ENCODE measurements at regions not wholly inside any gene's neighbourhood (a gene's known extent, or its start where the extent isn't known, plus 50 kb on each side); places are given as distances from the start of the nearest gene placed in this dataset.

DNA sequence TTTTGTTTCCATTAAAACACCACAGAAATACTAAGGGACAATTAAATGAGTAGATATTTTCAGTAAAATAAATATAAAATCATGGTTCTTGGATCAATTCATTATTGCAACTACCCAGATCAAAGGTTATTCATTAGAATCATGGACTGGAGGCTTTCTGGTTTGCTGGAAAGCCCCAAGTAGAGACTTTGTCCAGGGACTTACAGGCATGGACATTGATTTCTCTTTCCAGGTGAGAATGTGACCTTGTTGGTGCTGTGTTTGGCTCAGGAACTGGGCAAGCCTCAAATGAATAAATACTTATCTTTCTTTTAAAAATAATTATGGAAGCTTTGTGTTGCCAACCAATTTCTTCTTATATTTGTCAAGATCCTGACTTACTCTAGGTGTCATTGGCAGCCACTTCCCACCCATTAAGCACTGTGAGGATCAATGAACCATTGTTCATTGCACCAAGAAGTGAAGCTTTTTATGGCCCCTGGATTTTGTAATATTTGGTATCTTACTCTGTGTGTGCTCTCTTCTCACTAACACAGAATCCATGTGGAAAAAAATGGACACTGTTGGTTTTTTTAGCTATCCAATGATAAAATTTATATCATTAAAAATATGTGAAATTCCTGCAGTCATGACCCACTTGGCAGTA, 205.8 kb upstream of the NRXN1 start:
- no peaks in the 10 kb centered on the region for H3K9me3 ChIP-seq
- no peaks in the 10 kb centered on the region for H3K27me3 ChIP-seq (replicated peaks; ENCODE audit: insufficient read depth)
- ATAC-seq (ENCODE audit: insufficient number of reproducible peaks, low FRiP score, low read depth) (no peak), DNase-seq (ENCODE audit: low spot score) (no peak)
- H3K4me3 ChIP-seq = no peak overlapping the region
- no peak overlapping the region for H3K27ac ChIP-seq
- H3K4me1 ChIP-seq (ENCODE audit: control insufficient read depth in 1 of 2, low read depth in 2 of 2) = no peaks in the 10 kb centered on the region
- TF ChIP-seq, protein P1, sequence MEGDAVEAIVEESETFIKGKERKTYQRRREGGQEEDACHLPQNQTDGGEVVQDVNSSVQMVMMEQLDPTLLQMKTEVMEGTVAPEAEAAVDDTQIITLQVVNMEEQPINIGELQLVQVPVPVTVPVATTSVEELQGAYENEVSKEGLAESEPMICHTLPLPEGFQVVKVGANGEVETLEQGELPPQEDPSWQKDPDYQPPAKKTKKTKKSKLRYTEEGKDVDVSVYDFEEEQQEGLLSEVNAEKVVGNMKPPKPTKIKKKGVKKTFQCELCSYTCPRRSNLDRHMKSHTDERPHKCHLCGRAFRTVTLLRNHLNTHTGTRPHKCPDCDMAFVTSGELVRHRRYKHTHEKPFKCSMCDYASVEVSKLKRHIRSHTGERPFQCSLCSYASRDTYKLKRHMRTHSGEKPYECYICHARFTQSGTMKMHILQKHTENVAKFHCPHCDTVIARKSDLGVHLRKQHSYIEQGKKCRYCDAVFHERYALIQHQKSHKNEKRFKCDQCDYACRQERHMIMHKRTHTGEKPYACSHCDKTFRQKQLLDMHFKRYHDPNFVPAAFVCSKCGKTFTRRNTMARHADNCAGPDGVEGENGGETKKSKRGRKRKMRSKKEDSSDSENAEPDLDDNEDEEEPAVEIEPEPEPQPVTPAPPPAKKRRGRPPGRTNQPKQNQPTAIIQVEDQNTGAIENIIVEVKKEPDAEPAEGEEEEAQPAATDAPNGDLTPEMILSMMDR (IDR thresholded peaks at IDR 0.05) = no peak
- H3K36me3 ChIP-seq = no peaks in the 10 kb centered on the region

DNA sequence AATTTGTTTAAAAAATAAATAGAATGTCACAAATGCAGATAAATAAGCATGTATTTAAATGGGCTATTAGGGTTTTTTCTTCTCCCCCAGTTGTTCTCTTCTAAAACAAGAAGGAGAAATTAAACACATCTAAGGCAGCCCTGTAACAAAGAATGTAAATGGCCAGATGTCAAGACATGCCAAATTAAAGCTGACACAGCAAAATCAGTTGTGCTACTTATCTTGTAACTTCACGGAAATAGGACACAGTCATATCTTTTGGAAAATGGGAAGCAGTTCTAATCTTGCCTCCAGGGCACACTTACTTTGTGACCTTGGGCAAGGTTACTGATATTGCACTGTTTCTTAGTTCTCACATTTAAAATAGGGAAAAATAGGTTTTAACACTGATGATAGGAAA, 200.1 kb upstream of the NRXN1 start:
- TF ChIP-seq, protein P1 (IDR thresholded peaks at IDR 0.05) = no peak
- Histone ChIP-seq H3K4me3 (no peak overlapping the region), H3K9me3 (no peaks in the 10 kb centered on the region), H3K27me3 (replicated peaks; ENCODE audit: insufficient read depth) (no peaks in the 10 kb centered on the region), H3K27ac (no peak overlapping the region), H3K36me3 (no peaks in the 10 kb centered on the region), H3K4me1 (ENCODE audit: control insufficient read depth in 1 of 2, low read depth in 2 of 2) (no peaks in the 10 kb centered on the region)
- ATAC-seq (ENCODE audit: insufficient number of reproducible peaks, low FRiP score, low read depth) = no peak
- DNase-seq (ENCODE audit: low spot score) = no peak

DNA sequence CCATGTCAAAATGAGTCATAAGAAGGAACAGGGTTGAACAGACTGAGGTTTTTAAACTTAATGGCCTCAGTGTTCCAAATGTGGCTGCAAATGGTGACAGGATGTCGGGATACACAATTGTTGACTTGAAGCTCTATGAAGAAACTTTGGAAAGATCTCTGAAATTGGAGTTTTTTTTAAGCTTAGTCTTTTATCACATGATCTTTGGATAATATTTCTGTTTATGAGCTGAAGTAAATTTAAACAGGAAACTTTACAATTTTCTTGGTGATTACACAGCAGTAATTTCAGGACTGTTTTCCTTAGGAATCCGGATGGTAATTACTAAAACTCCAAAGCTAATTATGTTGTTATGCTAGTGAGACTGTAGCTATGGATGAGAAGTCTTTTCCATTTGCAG, 199.1 kb upstream of the NRXN1 start:
- no peaks in the 10 kb centered on the region for H3K36me3 ChIP-seq
- TF ChIP-seq, protein P1 (IDR thresholded peaks at IDR 0.05) = no peak
- no peak overlapping the region for H3K4me3 ChIP-seq
- H3K27ac ChIP-seq = no peak overlapping the region
- DNase-seq (ENCODE audit: low spot score) (no peak), ATAC-seq (ENCODE audit: insufficient number of reproducible peaks, low FRiP score, low read depth) (no peak)
- no peaks in the 10 kb centered on the region for H3K27me3 ChIP-seq (replicated peaks; ENCODE audit: insufficient read depth)
- H3K4me1 ChIP-seq (ENCODE audit: control insufficient read depth in 1 of 2, low read depth in 2 of 2) = no peaks in the 10 kb centered on the region
- H3K9me3 ChIP-seq = no peaks in the 10 kb centered on the region

DNA sequence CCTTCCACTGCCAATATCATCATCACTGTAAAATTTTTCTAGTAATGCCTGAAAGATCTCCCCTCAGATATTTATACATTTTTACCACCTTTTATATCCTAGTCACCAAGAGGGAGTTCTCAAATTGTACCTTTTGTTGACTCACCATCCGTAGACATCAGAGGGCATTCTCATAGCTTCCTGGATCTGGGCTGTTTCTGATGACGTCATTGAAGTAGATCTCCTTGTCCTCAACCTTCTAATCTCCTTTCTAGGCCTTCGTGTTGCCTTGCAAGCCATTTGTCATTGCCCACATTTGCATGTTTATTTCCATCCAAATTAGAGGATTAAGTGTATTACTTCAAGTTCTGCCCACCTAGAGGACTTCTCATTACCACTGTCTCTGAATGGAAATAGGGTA, 193.4 kb upstream of the NRXN1 start:
- Histone ChIP-seq H3K4me3 (no peak overlapping the region), H3K27me3 (replicated peaks; ENCODE audit: insufficient read depth) (no peaks in the 10 kb centered on the region), H3K4me1 (ENCODE audit: control insufficient read depth in 1 of 2, low read depth in 2 of 2) (no peaks in the 10 kb centered on the region), H3K27ac (no peak overlapping the region), H3K36me3 (no peaks in the 10 kb centered on the region), H3K9me3 (no peaks in the 10 kb centered on the region)
- no peak for DNase-seq (ENCODE audit: low spot score)
- ATAC-seq (ENCODE audit: insufficient number of reproducible peaks, low FRiP score, low read depth) = no peak
- TF ChIP-seq, protein P1 (IDR thresholded peaks at IDR 0.05) = no peak

DNA sequence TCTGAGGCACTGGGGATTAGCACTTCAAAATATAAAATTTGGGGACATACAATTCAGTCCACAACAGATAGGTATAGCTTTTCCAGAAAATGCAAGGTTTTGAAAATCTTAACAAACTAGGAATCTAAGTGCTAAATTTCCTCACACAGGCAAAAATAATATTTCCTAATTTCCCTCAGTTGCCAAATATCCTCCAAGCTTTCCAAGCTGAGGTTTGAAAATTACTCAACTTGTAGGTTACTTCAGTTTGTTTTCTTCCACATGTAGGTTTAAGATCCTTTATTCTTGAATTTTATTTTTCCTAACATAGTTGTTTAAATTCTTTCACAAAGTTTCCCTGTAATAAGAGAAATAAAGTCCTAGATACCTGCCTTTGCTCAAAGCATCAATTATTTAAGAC, 192.9 kb upstream of the NRXN1 start:
- DNase-seq (ENCODE audit: low spot score) (no peak), ATAC-seq (ENCODE audit: insufficient number of reproducible peaks, low FRiP score, low read depth) (no peak)
- Histone ChIP-seq H3K27me3 (replicated peaks; ENCODE audit: insufficient read depth) (no peaks in the 10 kb centered on the region), H3K27ac (no peak overlapping the region), H3K4me3 (no peak overlapping the region), H3K9me3 (no peaks in the 10 kb centered on the region), H3K4me1 (ENCODE audit: control insufficient read depth in 1 of 2, low read depth in 2 of 2) (no peaks in the 10 kb centered on the region), H3K36me3 (no peaks in the 10 kb centered on the region)
- TF ChIP-seq, protein P1 (IDR thresholded peaks at IDR 0.05) = no peak

All from thoracic aorta (tissue), 2 donors.